GM12878 (cell line): ENCODE measurements at regions not wholly inside any gene's neighbourhood (a gene's known extent, or its start where the extent isn't known, plus 50 kb on each side); places are given as distances from the start of the nearest gene placed in this dataset.

Experiments used
- ATAC-seq: fragments of 200-7000 bp; cut with Tn5 transposase; 3 replicates; pipeline ENCODE4 v1.9.1; 2020; ENCODE audit warnings: mild to moderate bottlenecking, moderate library complexity
- BruUV-seq: library from RNA; stranded (reverse); fragments of 400-500 nt; replicated peaks from 2 replicates; lab custom pipeline; 2021; lab: Mats Ljungman, UMichigan
- CTCF ChIA-PET: fragments of 300-600 bp; sonication (Branson Sonifier 250); formaldehyde crosslinking; extraction: SDS; loops from one replicate; lab custom pipeline; 2021; ENCODE audit warnings: inconsistent platforms; lab: Yijun Ruan, JAX
- POLR2A ChIA-PET: fragments of 350-600 bp; formaldehyde crosslinking; extraction: SDS; loops from one replicate; lab custom pipeline; 2021; ENCODE audit warnings: inconsistent platforms; lab: Charles Lee
- RAD21 ChIA-PET: fragments of 300-600 bp; sonication (Branson Sonifier 250); formaldehyde crosslinking; loops from one replicate; lab custom pipeline; 2023; ENCODE audit warnings: antibody characterized with exemption; ENCODE audit not compliant: unreplicated experiment; lab: Charles Lee
- SMC1A ChIA-PET: fragments of 300-600 bp; sonication (Branson Sonifier 250); formaldehyde crosslinking; loops from one replicate; lab custom pipeline; 2023; ENCODE audit not compliant: unreplicated experiment, uncharacterized antibody; lab: Charles Lee
- DNase-seq: peaks from one replicate; pipeline ENCODE4 v3.0.0-alpha.2; 2011; ENCODE audit warnings: low read depth, low spot score
- FAIRE-seq: peaks from 3 replicates; lab custom pipeline; 2011; peaks lifted over from hg19 to GRCh38; lab: Jason Lieb, UNC
- H2AFZ ChIP-seq: 2 replicates; pipeline ENCODE4 v1.6.0; 2011; ENCODE audit warnings: low read depth, low read length, control low read depth; ENCODE audit not compliant: control insufficient read depth
- H3K27ac ChIP-seq: 2 replicates; pipeline ENCODE4 v1.5.1; 2011; ENCODE audit warnings: control low read depth; ENCODE audit not compliant: control insufficient read depth, insufficient read depth
- H3K27me3 ChIP-seq, 2 experiments: replicated peaks in 1 of 2; 2 replicates each; pipeline versions ENCODE4 v1.6.0 to v1.6.1; 2011; ENCODE audit warnings: low read length in 1 of 2; ENCODE audit not compliant: control insufficient read depth in 2 of 2, insufficient read depth in 2 of 2
- H3K36me3 ChIP-seq, 2 experiments: 2 replicates each; pipeline ENCODE4 v1.5.1; 2011; ENCODE audit warnings: low read length in 1 of 2; ENCODE audit not compliant: control insufficient read depth in 2 of 2, insufficient read depth in 2 of 2
- H3K4me1 ChIP-seq: 2 replicates; pipeline ENCODE4 v1.6.1; 2011; ENCODE audit warnings: mild to moderate bottlenecking, low read length, moderate library complexity, mixed read lengths; ENCODE audit not compliant: control insufficient read depth, insufficient read depth
- H3K4me2 ChIP-seq: 2 replicates; pipeline ENCODE4 v1.6.0; 2011; ENCODE audit warnings: control low read depth; ENCODE audit not compliant: control insufficient read depth, insufficient read depth
- H3K4me3 ChIP-seq: fragments of 200-600 bp; sonication (generic); 2 replicates; pipeline ENCODE4 v1.5.1; 2016
- H3K79me2 ChIP-seq: 2 replicates; pipeline ENCODE4 v1.6.0; 2011; ENCODE audit warnings: low read length; ENCODE audit not compliant: control insufficient read depth, insufficient read depth
- H3K9ac ChIP-seq: 2 replicates; pipeline ENCODE4 v1.8.0; 2011; ENCODE audit warnings: low read length, control low read depth, mixed read lengths; ENCODE audit not compliant: control insufficient read depth, insufficient read depth
- H3K9me3 ChIP-seq: replicated peaks from 3 replicates; pipeline ENCODE4 v1.5.1; 2011; ENCODE audit warnings: mild to moderate bottlenecking, low read length; ENCODE audit not compliant: control insufficient read depth, insufficient read depth
- H4K20me1 ChIP-seq: 2 replicates; pipeline ENCODE4 v1.6.0; 2011; ENCODE audit not compliant: control insufficient read depth, insufficient read depth
- E2F4 ChIP-seq: IDR thresholded peaks from 2 replicates; pipeline ENCODE4 v1.6.1; 2012; ENCODE audit warnings: low read depth, low read length, improper control_type of control experiment
- FOXK2 ChIP-seq: fragments of 450-650 bp; IDR thresholded peaks from 2 replicates; pipeline ENCODE4 v1.6.1; 2017; ENCODE audit warnings: mild to moderate bottlenecking, moderate library complexity
- NRF1 ChIP-seq: conservative IDR thresholded peaks from 2 replicates; pipeline ENCODE4 v1.6.1; 2011; ENCODE audit warnings: mild to moderate bottlenecking, low read depth, low read length, improper control_type of control experiment
- PAX5 ChIP-seq: IDR thresholded peaks from 2 replicates; pipeline ENCODE4 v1.6.1; 2011; ENCODE audit warnings: low read depth, low read length, borderline replicate concordance
- POLR2AphosphoS5 ChIP-seq: IDR thresholded peaks from 2 replicates; pipeline ENCODE4 v1.6.1; 2011; ENCODE audit warnings: mild to moderate bottlenecking, low read length, inconsistent platforms
- SRF ChIP-seq, 2 experiments: IDR thresholded peaks; 2 replicates each; pipeline ENCODE4 v1.6.1; 2011; ENCODE audit warnings: low read depth in 2 of 2, low read length in 2 of 2, mild to moderate bottlenecking in 1 of 2, moderate library complexity in 1 of 2
- SUPT20H ChIP-seq: IDR thresholded peaks from 2 replicates; pipeline ENCODE4 v1.6.1; 2011; ENCODE audit warnings: low read depth, mild to moderate bottlenecking, low read length, moderate library complexity, borderline replicate concordance; ENCODE audit not compliant: control insufficient read depth
- ZNF592 ChIP-seq: fragments of 450-650 bp; IDR thresholded peaks from 2 replicates; pipeline ENCODE4 v1.6.1; 2017; ENCODE audit warnings: mild to moderate bottlenecking, moderate library complexity
- WGBS: methylation state at CpG from one replicate; pipeline ENCODE4 v1.1.6; 2016; ENCODE audit warnings: low lambda C conversion rate; ENCODE audit not compliant: insufficient replicate concordance, insufficient coverage; ENCODE audit errors: missing lambda C conversion rate; 5-methylcytosine and 5-hydroxymethylcytosine counted together
- in situ Hi-C: fragments of 300-500 bp; cut with MboI; formaldehyde crosslinking; loops from 9 replicates; pipeline ENCODE4 v1.14.3; 2018; ENCODE audit warnings: mixed read lengths
- intact Hi-C: fragments of 100-400 bp; cut with micrococcal nuclease; formaldehyde crosslinking; loops from one replicate; pipeline ENCODE4 v1.14.2; 2022; ENCODE audit not compliant: unreplicated experiment
- TF ChIP-seq, protein P1 (sequence below): fragments of 450-650 bp; IDR thresholded peaks from 2 replicates; pipeline ENCODE4 v1.6.1; 2017; ENCODE audit warnings: antibody characterized with exemption, mild to moderate bottlenecking, moderate library complexity

DNA sequence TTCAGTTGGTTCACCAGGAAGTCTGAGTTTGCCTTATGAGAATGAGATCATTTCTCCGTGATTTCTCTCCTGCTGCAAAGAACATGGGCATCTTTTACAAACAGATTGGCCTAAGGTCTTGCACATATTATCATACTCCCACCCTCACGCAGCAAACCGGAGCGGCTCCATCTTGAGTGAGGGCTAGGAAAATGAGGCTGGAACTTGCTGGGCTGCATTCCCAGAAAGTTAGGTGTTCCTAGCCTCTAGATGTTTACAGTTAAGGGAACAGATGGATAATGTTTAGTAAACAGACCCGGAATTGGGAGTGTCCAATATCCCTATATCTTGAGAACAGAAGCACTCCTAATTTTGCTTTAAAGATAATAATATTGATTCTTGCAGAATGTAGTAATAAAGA is 247.9 kb upstream of the VCX3A start:
- intact Hi-C loops (no loop called here), in situ Hi-C loops (no loop called here)
- FAIRE-seq = no peak
- no peak overlapping the region for H3K9ac ChIP-seq
- no peaks in the 10 kb centered on the region for H3K9me3 ChIP-seq
- H3K79me2 ChIP-seq = no peaks in the 10 kb centered on the region
- ChIA-PET POLR2A (no interaction called here), CTCF (no interaction called here), SMC1A (no interaction called here), RAD21 (no interaction called here)
- no peaks in the 10 kb centered on the region for H4K20me1 ChIP-seq
- no peaks in the 10 kb centered on the region for H3K36me3 ChIP-seq
- DNase-seq = no peak
- no peak for ATAC-seq
- TF ChIP-seq SRF (IDR thresholded peaks at IDR 0.05; ENCODE audit: low read depth in 2 of 2, low read length in 2 of 2) (no peak), PAX5 (no peak), FOXK2 (no peak), SUPT20H (no peak), NRF1 (no peak), ZNF592 (no peak), POLR2AphosphoS5 (no peak), E2F4 (no peak)
- TF ChIP-seq, protein P1, sequence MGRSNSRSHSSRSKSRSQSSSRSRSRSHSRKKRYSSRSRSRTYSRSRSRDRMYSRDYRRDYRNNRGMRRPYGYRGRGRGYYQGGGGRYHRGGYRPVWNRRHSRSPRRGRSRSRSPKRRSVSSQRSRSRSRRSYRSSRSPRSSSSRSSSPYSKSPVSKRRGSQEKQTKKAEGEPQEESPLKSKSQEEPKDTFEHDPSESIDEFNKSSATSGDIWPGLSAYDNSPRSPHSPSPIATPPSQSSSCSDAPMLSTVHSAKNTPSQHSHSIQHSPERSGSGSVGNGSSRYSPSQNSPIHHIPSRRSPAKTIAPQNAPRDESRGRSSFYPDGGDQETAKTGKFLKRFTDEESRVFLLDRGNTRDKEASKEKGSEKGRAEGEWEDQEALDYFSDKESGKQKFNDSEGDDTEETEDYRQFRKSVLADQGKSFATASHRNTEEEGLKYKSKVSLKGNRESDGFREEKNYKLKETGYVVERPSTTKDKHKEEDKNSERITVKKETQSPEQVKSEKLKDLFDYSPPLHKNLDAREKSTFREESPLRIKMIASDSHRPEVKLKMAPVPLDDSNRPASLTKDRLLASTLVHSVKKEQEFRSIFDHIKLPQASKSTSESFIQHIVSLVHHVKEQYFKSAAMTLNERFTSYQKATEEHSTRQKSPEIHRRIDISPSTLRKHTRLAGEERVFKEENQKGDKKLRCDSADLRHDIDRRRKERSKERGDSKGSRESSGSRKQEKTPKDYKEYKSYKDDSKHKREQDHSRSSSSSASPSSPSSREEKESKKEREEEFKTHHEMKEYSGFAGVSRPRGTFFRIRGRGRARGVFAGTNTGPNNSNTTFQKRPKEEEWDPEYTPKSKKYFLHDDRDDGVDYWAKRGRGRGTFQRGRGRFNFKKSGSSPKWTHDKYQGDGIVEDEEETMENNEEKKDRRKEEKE = no peak
- 85% methylated on average over 5 of the region's 5 CpGs for WGBS
- no peaks in the 10 kb centered on the region for H3K4me1 ChIP-seq
- BruUV-seq = no TSS peak
- H3K27ac ChIP-seq = no peak overlapping the region
- H3K4me3 ChIP-seq = no peak overlapping the region
- H3K4me2 ChIP-seq = no peak overlapping the region
- no peaks in the 10 kb centered on the region for H3K27me3 ChIP-seq
- H2AFZ ChIP-seq = no peak overlapping the region
